Fibroblast of skin of abdomen (primary cell): ENCODE measurements at regions not wholly inside any gene's neighbourhood (a gene's known extent, or its start where the extent isn't known, plus 50 kb on each side); places are given as distances from the start of the nearest gene placed in this dataset.
"Not testable (repeated sequence)": the region's sequence is repeated elsewhere in the genome, so short reads cannot be mapped to it uniquely, and the experiment has no call there.

Experiments
- DNase-seq: peaks from one replicate; pipeline ENCODE4 v3.0.0-alpha.2; 2013

- no peak for DNase-seq
These were observed 333.3 kb upstream of the CNR1 start for GRCh38 chr6:88499436-88499835.

GRCh38 chr6:88497403-88497802 is 331.3 kb upstream of the CNR1 start:
- not testable (repeated sequence) for DNase-seq

GRCh38 chr6:88494401-88495140 is 328.4 kb upstream of the CNR1 start:
- DNase-seq: no peak

GRCh38 chr6:88493717-88494116 is 327.6 kb upstream of the CNR1 start:
- no peak for DNase-seq

- peak; percentile 7 for DNase-seq
These were observed 326.7 kb upstream of the CNR1 start for GRCh38 chr6:88492824-88493223.

- no peak for DNase-seq
These were observed 326.1 kb upstream of the CNR1 start for GRCh38 chr6:88492241-88492640.

GRCh38 chr6:88491266-88491880 is 325.2 kb upstream of the CNR1 start:
- no peak for DNase-seq

- no peak for DNase-seq
These were observed 324.7 kb upstream of the CNR1 start for GRCh38 chr6:88490908-88491264.

GRCh38 chr6:88490195-88490907 is 324.2 kb upstream of the CNR1 start:
- DNase-seq: no peak

GRCh38 chr6:88483424-88483823 is 317.3 kb upstream of the CNR1 start:
- no peak for DNase-seq

GRCh38 chr6:88482465-88482864 is 316.3 kb upstream of the CNR1 start:
- no peak for DNase-seq

- no peak for DNase-seq
These were observed 315.4 kb upstream of the CNR1 start for GRCh38 chr6:88481519-88481918.

GRCh38 chr6:88480816-88481215 is 314.7 kb upstream of the CNR1 start:
- DNase-seq: no peak

- no peak for DNase-seq
These were observed 311.3 kb upstream of the CNR1 start for GRCh38 chr6:88477413-88477812.

GRCh38 chr6:88476388-88476787 is 310.2 kb upstream of the CNR1 start:
- DNase-seq: no peak

- DNase-seq: no peak
These were observed 308.6 kb upstream of the CNR1 start for GRCh38 chr6:88474720-88475119.

GRCh38 chr6:88473589-88473988 is 307.4 kb upstream of the CNR1 start:
- DNase-seq: no peak

GRCh38 chr6:88472851-88473525 is 306.8 kb upstream of the CNR1 start:
- DNase-seq: no peak

GRCh38 chr6:88459643-88460042 is 293.5 kb upstream of the CNR1 start:
- no peak for DNase-seq

GRCh38 chr6:88459189-88459588 is 293.0 kb upstream of the CNR1 start:
- DNase-seq: no peak

- DNase-seq: no peak
These were observed 292.5 kb upstream of the CNR1 start for GRCh38 chr6:88458662-88459061.

GRCh38 chr6:88456221-88456859 is 290.2 kb upstream of the CNR1 start:
- no peak for DNase-seq

GRCh38 chr6:88455317-88455716 is 289.2 kb upstream of the CNR1 start:
- DNase-seq: no peak
